ENCODE measurements at regions not wholly inside any gene's neighbourhood (a gene's known extent, or its start where the extent isn't known, plus 50 kb on each side); places are given as distances from the start of the nearest gene placed in this dataset.
A peak's percentile ranks its signal among the peaks of the same experiment; 100 is the strongest.

GRCh38 chr4:8688908-8689445 is 96.4 kb downstream of the CPZ start:
- Histone ChIP-seq H3K9me3 (no peaks in the 10 kb centered on the region), H3K27ac (no peak overlapping the region), H3K4me3 (no peak overlapping the region), H3K4me1 (peaks cover 0 to 3% (median 0%) of the 10 kb centered on the region in 4 donors), H3K27me3 (peaks cover 0 to 51% (median 17%) of the 10 kb centered on the region in 3 donors), H3K36me3 (no peaks in the 10 kb centered on the region)
- WGBS, 5 donors: 65 to 72% (median 71%) methylated on average over 19 of the region's 19 CpGs
- no peak for TF ChIP-seq POLR2A (IDR thresholded peaks at IDR 0.05)
- no peak for TF ChIP-seq EP300 (IDR thresholded peaks at IDR 0.05)
- TF ChIP-seq POLR2AphosphoS5 (IDR thresholded peaks at IDR 0.05): no peak
- no peak for TF ChIP-seq CTCF (IDR thresholded peaks at IDR 0.05)
- intact Hi-C loops (cut with DNase I; ENCODE audit: low total_unique reads): no loop called here
- no peak for DNase-seq

- Histone ChIP-seq H3K36me3 (no peaks in the 10 kb centered on the region), H3K4me1 (peaks cover 0 to 3% (median 0%) of the 10 kb centered on the region in 4 donors), H3K27me3 (peaks cover 0 to 51% (median 17%) of the 10 kb centered on the region in 3 donors), H3K27ac (no peak overlapping the region), H3K4me3 (no peak overlapping the region), H3K9me3 (no peaks in the 10 kb centered on the region)
- peak in 1 of 2 donors; percentile 53 for DNase-seq
- TF ChIP-seq POLR2AphosphoS5 (IDR thresholded peaks at IDR 0.05) (no peak), POLR2A (IDR thresholded peaks at IDR 0.05) (no peak), EP300 (IDR thresholded peaks at IDR 0.05) (no peak), CTCF (IDR thresholded peaks at IDR 0.05) (peak in 1 of 7 experiments; percentile 18)
- intact Hi-C loops (cut with DNase I; ENCODE audit: low total_unique reads): no loop called here
- 16 to 20% (median 19%) methylated on average over 37 to 41 of the region's 41 CpGs for WGBS, 5 donors
These were observed 95.7 kb downstream of the CPZ start for GRCh38 chr4:8688041-8688907.

DNA sequence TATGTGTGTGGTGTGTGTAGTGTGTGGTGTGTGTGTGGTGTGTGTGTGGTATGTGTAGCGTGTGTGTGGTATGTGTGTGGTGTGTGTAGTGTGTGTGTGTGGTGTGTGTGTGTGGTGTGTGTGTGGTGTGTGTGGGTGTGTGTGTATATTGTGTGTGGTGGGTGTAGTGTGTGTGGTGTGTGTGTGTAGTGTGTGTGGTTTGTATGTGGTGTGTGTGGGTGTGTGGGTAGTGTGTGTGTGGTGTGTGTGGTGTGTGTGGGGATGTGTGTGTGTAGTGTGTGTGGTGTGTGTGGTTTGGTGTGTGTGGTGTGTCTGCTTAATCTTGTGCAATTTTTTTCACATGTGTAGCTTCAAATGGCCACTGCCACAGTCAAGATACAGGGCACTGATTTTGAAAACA is 94.5 kb downstream of the CPZ start:
- no peaks in the 10 kb centered on the region for H3K9me3 ChIP-seq
- H3K27me3 ChIP-seq: peaks cover 0 to 62% (median 17%) of the 10 kb centered on the region in 3 donors
- peaks cover 0 to 3% (median 0%) of the 10 kb centered on the region in 4 donors for H3K4me1 ChIP-seq
- intact Hi-C loops (cut with DNase I; ENCODE audit: low total_unique reads): no loop called here
- WGBS, 5 donors: 67 to 100% (median 91%) methylated on average over 1 of the region's 1 CpG
- H3K4me3 ChIP-seq: no peak overlapping the region
- TF ChIP-seq CTCF (IDR thresholded peaks at IDR 0.05) (no peak), POLR2AphosphoS5 (IDR thresholded peaks at IDR 0.05) (no peak), POLR2A (IDR thresholded peaks at IDR 0.05) (no peak), EP300 (IDR thresholded peaks at IDR 0.05) (no peak)
- no peak overlapping the region for H3K27ac ChIP-seq
- no peak for DNase-seq
- H3K36me3 ChIP-seq: no peaks in the 10 kb centered on the region

DNA sequence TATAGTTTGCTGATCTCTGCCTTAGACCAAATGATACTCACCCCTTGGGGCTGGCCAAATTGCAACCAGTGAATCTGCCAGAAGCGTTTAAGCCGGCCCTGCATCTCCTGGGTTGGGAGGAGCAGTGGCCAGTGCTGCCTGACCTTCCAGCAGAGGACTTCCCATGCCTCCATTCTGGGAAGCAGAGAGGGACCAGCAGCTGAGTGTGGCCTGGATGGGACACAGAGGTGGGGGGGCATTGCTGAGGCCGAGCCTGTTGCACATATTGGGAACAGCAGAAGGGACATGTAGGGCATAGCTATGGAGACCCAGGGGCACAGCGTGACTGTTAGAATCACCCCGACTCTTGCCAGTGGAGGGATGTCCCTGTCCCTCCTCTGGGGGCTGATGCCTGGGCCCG is 93.3 kb downstream of the CPZ start:
- Histone ChIP-seq H3K36me3 (no peaks in the 10 kb centered on the region), H3K27ac (no peak overlapping the region), H3K4me3 (no peak overlapping the region), H3K9me3 (no peaks in the 10 kb centered on the region), H3K4me1 (peaks cover 0 to 3% (median 0%) of the 10 kb centered on the region in 4 donors), H3K27me3 (peaks cover 0 to 67% (median 17%) of the 10 kb centered on the region in 3 donors)
- DNase-seq: no peak
- 63 to 88% (median 81%) methylated on average over 3 to 6 of the region's 6 CpGs for WGBS, 5 donors
- intact Hi-C loops (cut with DNase I; ENCODE audit: low total_unique reads): no loop called here
- TF ChIP-seq POLR2AphosphoS5 (IDR thresholded peaks at IDR 0.05) (no peak), POLR2A (IDR thresholded peaks at IDR 0.05) (no peak), CTCF (IDR thresholded peaks at IDR 0.05) (no peak), EP300 (IDR thresholded peaks at IDR 0.05) (no peak)

Data from stomach (tissue), 8 donors.